GM18861 (cell line): ENCODE measurements at regions not wholly inside any gene's neighbourhood (a gene's known extent, or its start where the extent isn't known, plus 50 kb on each side); places are given as distances from the start of the nearest gene placed in this dataset.
A peak's percentile ranks its signal among the peaks of the same experiment; 100 is the strongest.

Experiments used
- ATAC-seq: cut with Tn5 transposase; IDR thresholded peaks from one replicate; pipeline ENCODE4 v1.9.1; 2021; ENCODE audit not compliant: unreplicated experiment

- no peak for ATAC-seq
Measured at GRCh38 chr4:116872941-116873340, 212.4 kb downstream of the TRAM1L1 start.

- no peak for ATAC-seq
Measured at GRCh38 chr4:116872308-116872707, 213.1 kb downstream of the TRAM1L1 start.

DNA sequence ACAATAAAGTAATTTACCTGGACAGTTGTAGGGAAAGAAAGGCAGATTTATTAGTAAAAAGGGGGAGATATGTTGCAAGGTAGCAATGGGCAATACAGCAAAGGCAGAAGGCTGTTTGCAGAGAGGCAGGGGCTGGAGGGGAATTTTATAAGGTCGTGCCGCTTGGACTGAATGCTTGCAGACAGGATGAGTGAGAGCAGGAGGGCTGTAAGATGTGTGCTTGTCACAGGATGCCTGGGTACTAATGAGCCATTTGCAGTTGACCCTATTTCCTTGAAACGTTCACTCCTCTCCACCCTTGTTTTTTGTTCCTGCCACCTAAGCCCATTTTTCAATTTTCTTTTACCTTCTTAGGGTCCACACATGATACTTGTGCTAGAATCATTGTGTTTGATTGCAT lies 214.7 kb downstream of the TRAM1L1 start:
- no peak for ATAC-seq

GRCh38 chr4:116866106-116866505 lies 219.3 kb downstream of the TRAM1L1 start:
- no peak for ATAC-seq

DNA sequence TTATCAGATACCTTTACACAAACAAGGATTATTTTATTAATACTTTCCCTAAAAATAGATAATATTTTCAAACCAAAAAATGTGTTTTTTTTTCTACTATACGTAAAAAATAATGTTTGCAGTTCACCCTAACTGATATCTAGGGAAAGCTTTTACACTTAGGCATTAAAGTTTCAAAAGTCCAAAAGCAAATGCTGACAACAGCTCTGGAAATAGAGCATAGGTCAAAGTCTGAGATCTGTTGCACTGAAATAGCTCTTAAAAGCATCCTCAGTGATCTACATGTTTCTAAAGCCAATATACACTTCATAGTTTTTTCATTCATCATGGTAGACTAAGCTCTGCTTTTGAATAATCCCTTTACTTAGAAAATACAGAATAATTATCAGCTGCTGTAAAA lies 222.8 kb downstream of the TRAM1L1 start:
- ATAC-seq: no peak

DNA sequence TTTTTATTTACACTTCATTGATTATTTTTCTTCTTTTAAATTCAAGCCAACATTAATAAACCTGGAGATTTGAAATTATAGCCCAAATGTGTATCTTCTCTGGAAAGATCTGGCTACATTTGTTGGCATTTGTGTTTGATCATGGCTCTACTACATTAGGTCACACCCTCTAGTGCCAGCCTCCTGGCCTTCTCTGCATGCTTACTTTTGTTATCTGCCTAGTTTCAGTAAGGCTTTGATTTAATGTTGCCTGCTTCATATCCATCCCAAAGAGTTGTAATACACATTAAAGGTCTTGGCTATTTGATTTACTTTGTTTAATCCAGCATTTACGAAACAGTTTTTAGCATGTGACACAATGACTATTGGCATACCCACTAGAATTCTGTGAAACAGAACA lies 224.5 kb downstream of the TRAM1L1 start:
- ATAC-seq: no peak

- ATAC-seq: no peak
Measured at GRCh38 chr4:116849620-116850019, 235.8 kb downstream of the TRAM1L1 start.

DNA sequence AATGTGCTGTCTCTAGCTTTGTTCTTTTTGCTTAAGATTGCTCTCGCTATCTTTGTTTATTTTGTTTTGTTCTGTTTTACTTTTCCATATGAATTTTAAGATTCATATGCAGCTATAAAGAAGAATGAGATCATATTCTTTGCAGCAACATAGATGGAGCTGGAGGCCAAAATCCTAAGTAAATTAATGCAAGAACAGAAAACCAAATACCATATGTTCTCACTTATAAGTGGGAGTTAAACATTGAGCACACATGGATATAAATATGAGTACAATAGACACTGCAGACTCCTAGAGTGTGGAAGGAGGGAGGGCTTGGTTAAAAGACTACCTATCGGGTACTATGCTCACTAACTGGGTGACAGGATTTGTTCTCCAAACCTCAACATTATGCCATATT lies 237.8 kb downstream of the TRAM1L1 start:
- ATAC-seq: no peak

DNA sequence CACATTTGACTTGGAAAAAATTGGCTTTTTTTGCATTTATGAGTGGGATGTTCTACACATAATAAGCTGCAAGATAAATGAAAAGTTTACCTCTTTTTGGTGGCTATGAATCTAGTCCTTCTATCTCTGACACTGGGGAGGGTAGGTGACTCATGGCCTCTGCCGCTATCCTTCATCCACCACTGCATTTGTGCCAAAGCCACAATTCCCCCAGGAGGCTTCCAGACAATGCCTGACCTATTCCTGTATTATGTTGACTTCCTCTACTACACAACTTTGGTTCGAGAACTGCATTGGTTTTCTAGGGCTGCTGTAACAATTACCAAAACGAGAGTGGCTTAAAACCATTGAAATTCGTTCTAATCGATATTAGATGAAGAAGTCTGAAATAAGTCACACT lies 245.6 kb downstream of the TRAM1L1 start:
- no peak for ATAC-seq

GRCh38 chr4:116838609-116839008 lies 246.8 kb downstream of the TRAM1L1 start:
- no peak for ATAC-seq

- no peak for ATAC-seq
Measured at GRCh38 chr4:116829187-116829586, 256.2 kb downstream of the TRAM1L1 start.

DNA sequence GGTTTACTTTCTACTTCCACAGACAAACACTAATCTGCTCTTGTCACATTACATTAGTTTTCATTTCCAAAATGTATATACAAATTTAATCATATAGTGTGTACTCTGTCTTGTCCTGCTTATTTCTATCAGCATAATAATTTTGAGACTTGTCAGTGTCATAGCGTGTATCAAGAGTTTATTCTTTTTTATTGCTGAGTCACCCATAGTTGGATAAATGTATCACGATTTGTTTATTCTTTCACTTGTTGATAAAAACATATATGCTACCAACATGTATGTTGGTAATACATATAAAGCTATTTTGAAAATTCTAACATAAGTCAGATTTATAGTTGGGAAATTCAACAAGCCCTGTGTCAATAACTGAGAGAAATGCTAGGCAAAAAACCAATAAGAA lies 261.2 kb downstream of the TRAM1L1 start:
- ATAC-seq: no peak

- no peak for ATAC-seq
Measured at GRCh38 chr4:116811730-116812129, 273.6 kb downstream of the TRAM1L1 start.

DNA sequence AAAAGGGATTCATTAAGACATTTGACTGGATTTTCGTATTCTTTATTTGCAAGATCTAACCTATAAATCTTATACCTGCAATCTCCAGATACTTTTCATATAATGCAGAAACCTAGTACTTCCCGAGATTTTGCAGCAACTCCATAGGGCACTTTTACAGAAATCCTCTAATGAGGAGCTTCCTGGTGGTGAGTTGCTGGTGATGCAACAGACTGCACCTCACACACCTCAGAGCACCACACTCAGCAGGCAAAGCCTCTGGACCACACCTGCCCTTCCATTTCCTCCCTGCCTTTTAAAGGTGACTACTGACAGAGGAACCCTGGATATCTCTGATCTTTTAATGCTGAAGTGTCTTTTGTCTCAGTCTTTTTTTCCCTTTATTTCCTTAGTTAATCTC lies 289.4 kb downstream of the TRAM1L1 start:
- ATAC-seq: no peak

DNA sequence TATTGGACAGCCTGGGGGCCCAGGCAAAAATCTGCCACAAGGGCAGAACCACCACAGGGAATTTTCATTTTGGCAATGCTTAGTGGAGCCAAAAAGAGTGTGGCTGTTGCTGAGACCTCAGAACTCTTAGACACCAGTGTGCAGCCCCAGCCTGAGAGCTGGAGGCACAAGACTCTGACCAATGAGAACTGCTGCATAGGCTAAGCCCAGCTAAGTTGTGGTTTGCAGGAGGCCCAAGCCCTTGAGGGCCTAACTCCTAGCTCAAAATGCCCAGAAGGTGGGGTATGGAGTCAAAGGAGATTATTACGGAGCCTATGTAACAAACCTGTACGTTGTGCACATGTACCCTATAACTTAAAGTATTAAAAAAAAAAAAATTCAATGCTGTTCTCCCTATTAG lies 296.7 kb downstream of the TRAM1L1 start:
- ATAC-seq: no peak

- no peak for ATAC-seq
Measured at GRCh38 chr4:116755051-116755450, 330.3 kb downstream of the TRAM1L1 start.

GRCh38 chr4:116752027-116752426 lies 333.3 kb downstream of the TRAM1L1 start:
- ATAC-seq: no peak

DNA sequence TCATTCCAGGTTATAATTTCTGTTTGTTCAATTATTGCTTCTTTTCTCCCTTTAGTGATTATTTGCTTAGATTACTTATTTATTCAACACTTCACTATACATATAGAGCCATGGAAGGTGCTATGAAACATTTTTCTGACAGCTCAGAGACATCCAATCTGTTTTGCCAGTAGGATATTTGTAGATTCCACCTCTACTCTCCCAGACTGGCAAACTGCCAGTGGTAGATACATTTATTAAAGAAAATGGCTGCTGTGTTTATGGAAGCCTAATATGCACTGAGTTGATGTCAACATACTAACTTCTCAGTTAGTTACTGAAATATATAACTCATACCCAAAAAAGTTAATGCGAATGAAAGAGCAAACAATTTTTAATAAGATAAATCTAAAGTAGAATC lies 348.6 kb downstream of the TRAM1L1 start:
- ATAC-seq: no peak

GRCh38 chr4:116734178-116734577 lies 351.2 kb downstream of the TRAM1L1 start:
- no peak for ATAC-seq

DNA sequence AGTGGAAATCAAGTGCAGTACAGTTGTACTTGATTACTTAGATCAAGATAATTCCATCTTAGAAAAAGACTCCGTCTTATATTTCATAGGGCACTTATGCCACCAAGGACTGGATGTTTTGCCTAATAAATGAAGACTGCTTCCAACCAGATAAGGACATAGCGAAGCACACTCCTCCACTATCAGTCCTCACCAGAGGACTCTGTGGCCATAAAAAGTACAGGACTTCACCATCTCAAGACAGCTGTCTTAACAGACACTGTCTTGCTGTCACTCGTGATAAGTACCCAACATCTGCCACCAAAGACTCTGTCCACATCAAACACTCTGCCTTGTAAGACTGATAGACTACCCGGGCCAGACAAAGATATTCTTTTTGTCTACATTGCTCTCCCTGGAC lies 352.0 kb downstream of the TRAM1L1 start:
- ATAC-seq: no peak

DNA sequence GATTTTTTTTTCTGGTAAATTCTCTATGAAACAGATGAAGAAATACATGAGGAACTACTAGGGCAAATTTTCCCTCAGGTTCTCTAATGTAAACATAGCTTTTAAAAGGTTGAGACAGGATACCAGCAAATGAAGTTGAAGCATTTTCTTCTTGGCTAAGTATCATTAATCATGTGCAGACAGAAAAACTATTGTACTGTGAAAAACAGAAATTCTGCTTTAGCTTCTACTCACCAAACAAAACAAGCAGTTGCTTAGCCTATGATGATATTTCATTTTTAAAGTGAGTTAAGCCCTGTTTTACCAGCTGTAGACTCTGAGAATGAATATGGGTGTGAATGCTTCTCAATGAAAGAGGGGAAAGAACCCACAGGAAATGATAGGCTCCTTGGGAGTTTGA lies 358.9 kb downstream of the TRAM1L1 start:
- no peak for ATAC-seq

DNA sequence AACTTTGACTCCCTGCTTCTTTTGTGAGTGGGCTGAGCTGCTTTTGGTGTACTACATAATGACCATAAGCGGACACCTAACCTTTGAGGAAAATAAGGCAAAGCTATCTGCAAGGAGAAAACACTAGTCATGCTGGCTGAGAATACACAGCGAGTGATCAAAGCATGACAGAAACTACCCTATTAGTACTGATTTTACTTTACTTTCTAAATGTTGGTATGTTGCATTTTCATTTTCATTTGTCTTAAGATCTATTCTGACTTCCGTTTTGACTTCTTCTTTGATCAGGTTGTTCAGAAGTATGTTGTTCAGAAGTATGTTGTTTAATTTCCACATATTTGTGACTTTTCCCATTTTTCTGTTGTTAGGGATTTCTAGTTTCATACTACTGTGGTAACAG lies 361.1 kb downstream of the TRAM1L1 start:
- ATAC-seq: peak; percentile 88

DNA sequence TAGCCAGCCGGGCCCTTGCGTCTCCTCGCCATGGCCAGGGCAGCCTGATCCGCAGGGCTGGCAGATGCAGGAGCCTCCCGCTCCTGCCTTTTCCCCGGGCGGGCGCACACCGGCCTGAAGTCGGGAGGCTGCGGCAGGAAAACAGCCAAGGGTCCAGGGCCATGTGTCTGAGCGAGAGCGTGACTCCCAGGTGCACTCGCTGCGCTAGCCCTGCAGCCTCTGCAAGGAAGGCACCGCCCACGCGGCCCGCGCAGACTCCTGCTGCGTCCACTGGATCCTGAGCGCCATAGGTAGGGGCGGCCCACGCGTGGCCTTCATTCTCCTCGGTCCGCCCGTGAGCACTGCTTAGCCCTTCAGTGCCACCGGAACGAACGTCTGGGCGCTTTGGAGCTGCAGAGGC lies 379.9 kb downstream of the TRAM1L1 start:
- no peak for ATAC-seq

DNA sequence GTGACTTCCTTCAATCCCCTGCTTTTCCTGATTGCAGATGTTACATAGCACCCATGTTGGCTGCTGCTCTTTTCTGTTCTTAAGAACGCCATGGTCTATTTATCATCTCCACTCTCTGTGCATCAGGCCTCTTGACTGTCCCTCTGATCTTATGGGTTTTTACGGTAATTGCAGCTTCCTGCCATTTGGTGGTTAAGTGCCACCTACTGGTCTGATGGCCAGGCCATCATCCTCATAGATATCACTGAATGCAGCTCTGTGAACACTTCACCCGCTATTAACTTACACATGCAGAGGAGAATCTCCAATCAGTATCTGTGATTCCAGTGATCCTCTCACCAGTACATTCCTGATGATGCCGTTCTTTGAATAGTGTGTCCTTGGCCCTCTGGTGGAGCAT lies 382.4 kb downstream of the TRAM1L1 start:
- ATAC-seq: no peak
